CD4-positive, CD25-positive, alpha-beta regulatory T cell (primary cell): ENCODE measurements at regions not wholly inside any gene's neighbourhood (a gene's known extent, or its start where the extent isn't known, plus 50 kb on each side); places are given as distances from the start of the nearest gene placed in this dataset.

ENCODE experiments used
- ATAC-seq, 2 donors: fragments of 150-1000 bp; cut with Tn5 transposase; one replicate each; pipeline ENCODE4 v1.10.0; 2021; ENCODE audit warnings: low read depth in 2 of 2, moderate number of reproducible peaks in 2 of 2, moderate library complexity in 1 of 2
- DNase-seq, 3 donors: peaks; one replicate each; pipeline versions ENCODE4 v3.0.0 to v3.0.0-alpha.2; 2012 to 2022; ENCODE audit warnings: mixed read lengths in 1 of 3
- H3K27ac ChIP-seq: one replicate; pipeline ENCODE4 v1.7.0; 2013; ENCODE audit warnings: mild to moderate bottlenecking, low read length; ENCODE audit not compliant: insufficient read depth, poor library complexity, severe bottlenecking
- H3K27me3 ChIP-seq: one replicate; pipeline ENCODE4 v1.7.0; 2013; ENCODE audit warnings: low read length; ENCODE audit not compliant: control insufficient read depth, insufficient read depth
- H3K36me3 ChIP-seq: one replicate; pipeline ENCODE4 v1.7.0; 2013; ENCODE audit warnings: mild to moderate bottlenecking, low read length, moderate library complexity; ENCODE audit not compliant: control insufficient read depth, insufficient read depth
- H3K4me1 ChIP-seq: 2 replicates; pipeline ENCODE4 v1.7.0; 2013; ENCODE audit warnings: mild to moderate bottlenecking, low read length; ENCODE audit not compliant: insufficient read depth, control insufficient read depth, poor library complexity, severe bottlenecking
- H3K4me3 ChIP-seq: one replicate; pipeline ENCODE4 v1.7.0; 2013; ENCODE audit warnings: low read depth, mild to moderate bottlenecking, low read length, moderate library complexity
- H3K9me3 ChIP-seq, 2 experiments: 1 replicate in 1 of 2; 2 replicates in 1 of 2; pipeline ENCODE4 v1.7.0; 2013; ENCODE audit warnings: low read length in 2 of 2, mild to moderate bottlenecking in 1 of 2, moderate library complexity in 1 of 2; ENCODE audit not compliant: control insufficient read depth in 2 of 2
- H3K27ac Mint-ChIP-seq, 3 donors: one replicate each; pipeline ENCODE4 v1.8.0; 2020 to 2022; ENCODE audit warnings: mild to moderate bottlenecking in 3 of 3, mixed read lengths in 3 of 3, moderate library complexity in 2 of 3
- H3K27me3 Mint-ChIP-seq: one replicate; pipeline ENCODE4 v1.8.0; 2022; ENCODE audit warnings: mild to moderate bottlenecking, mixed read lengths
- H3K36me3 Mint-ChIP-seq: one replicate; pipeline ENCODE4 v1.8.0; 2020; ENCODE audit warnings: mixed read lengths
- H3K4me1 Mint-ChIP-seq, 4 donors: one replicate each; pipeline ENCODE4 v1.8.0; 2020 to 2022; ENCODE audit warnings: mixed read lengths in 4 of 4, mild to moderate bottlenecking in 1 of 4
- H3K4me3 Mint-ChIP-seq, 4 donors: one replicate each; pipeline ENCODE4 v1.8.0; 2020 to 2022; ENCODE audit warnings: mild to moderate bottlenecking in 4 of 4, mixed read lengths in 4 of 4, moderate library complexity in 3 of 4
- H3K9me3 Mint-ChIP-seq, 7 donors: one replicate each; pipeline ENCODE4 v1.8.0; 2020 to 2022; ENCODE audit warnings: mixed read lengths in 7 of 7, mild to moderate bottlenecking in 3 of 7, moderate library complexity in 2 of 7

GRCh38 chr13:100933841-100934240 lies 259.2 kb upstream of the TMTC4 start:
- peaks cover 16% of the 10 kb centered on the region for H3K27me3 Mint-ChIP-seq
- H3K4me1 ChIP-seq = no peaks in the 10 kb centered on the region
- H3K4me1 Mint-ChIP-seq = no peaks in the 10 kb centered on the region
- no peak overlapping the region for H3K27ac Mint-ChIP-seq
- no peaks in the 10 kb centered on the region for H3K9me3 ChIP-seq
- no peaks in the 10 kb centered on the region for H3K36me3 Mint-ChIP-seq
- no peak for DNase-seq
- peaks cover 0 to 3% (median 0%) of the 10 kb centered on the region in 7 donors for H3K9me3 Mint-ChIP-seq
- no peak for ATAC-seq
- no peaks in the 10 kb centered on the region for H3K27me3 ChIP-seq
- H3K27ac ChIP-seq = no peak overlapping the region
- H3K4me3 ChIP-seq = no peak overlapping the region
- no peaks in the 10 kb centered on the region for H3K36me3 ChIP-seq
- H3K4me3 Mint-ChIP-seq = no peak overlapping the region

- H3K27me3 ChIP-seq = peaks cover 5% of the 10 kb centered on the region
- H3K27ac ChIP-seq = no peak overlapping the region
- Mint-ChIP-seq H3K36me3 (no peaks in the 10 kb centered on the region), H3K27ac (no peak overlapping the region), H3K4me3 (no peak overlapping the region), H3K9me3 (no peaks in the 10 kb centered on the region), H3K27me3 (peaks cover 2% of the 10 kb centered on the region), H3K4me1 (no peaks in the 10 kb centered on the region)
- ATAC-seq (no peak), DNase-seq (no peak)
- H3K4me3 ChIP-seq = no peak overlapping the region
- no peaks in the 10 kb centered on the region for H3K9me3 ChIP-seq
- H3K4me1 ChIP-seq = no peaks in the 10 kb centered on the region
- no peaks in the 10 kb centered on the region for H3K36me3 ChIP-seq
Observed at GRCh38 chr13:100922599-100922998, 248.0 kb upstream of the TMTC4 start.

GRCh38 chr13:100921139-100921538 lies 246.5 kb upstream of the TMTC4 start:
- no peaks in the 10 kb centered on the region for H3K9me3 ChIP-seq
- no peak overlapping the region for H3K27ac ChIP-seq
- no peaks in the 10 kb centered on the region for H3K36me3 ChIP-seq
- H3K9me3 Mint-ChIP-seq = no peaks in the 10 kb centered on the region
- no peak for DNase-seq
- H3K36me3 Mint-ChIP-seq = no peaks in the 10 kb centered on the region
- H3K27me3 ChIP-seq = peaks cover 5% of the 10 kb centered on the region
- H3K4me3 Mint-ChIP-seq = no peak overlapping the region
- H3K4me3 ChIP-seq = no peak overlapping the region
- no peaks in the 10 kb centered on the region for H3K4me1 ChIP-seq
- no peak for ATAC-seq
- H3K27me3 Mint-ChIP-seq = peaks cover 5% of the 10 kb centered on the region
- no peaks in the 10 kb centered on the region for H3K4me1 Mint-ChIP-seq
- H3K27ac Mint-ChIP-seq = no peak overlapping the region

DNA sequence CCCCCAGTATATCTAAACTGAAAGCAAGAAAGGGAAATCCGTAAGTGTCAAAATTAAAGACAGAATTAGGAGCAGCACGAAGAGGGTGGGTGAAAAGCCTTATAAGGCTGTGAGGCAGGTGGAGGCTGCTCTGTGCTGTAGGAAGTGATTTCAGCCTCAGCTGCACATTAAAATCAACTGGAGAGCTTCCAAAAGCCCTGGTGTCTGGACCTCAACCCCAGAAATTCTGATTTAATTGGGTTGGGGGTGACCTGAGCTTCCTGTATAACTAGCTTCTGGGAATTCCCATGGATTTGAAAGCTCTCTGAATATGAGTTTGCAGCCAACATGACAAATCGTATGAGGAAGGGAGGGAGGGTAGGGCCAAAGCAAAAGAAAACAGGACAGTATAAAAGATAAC lies 242.4 kb upstream of the TMTC4 start:
- Mint-ChIP-seq H3K36me3 (no peaks in the 10 kb centered on the region), H3K27ac (no peak overlapping the region), H3K27me3 (peaks cover 5% of the 10 kb centered on the region), H3K9me3 (peaks cover 0 to 6% (median 0%) of the 10 kb centered on the region in 7 donors), H3K4me3 (no peak overlapping the region), H3K4me1 (no peaks in the 10 kb centered on the region)
- H3K9me3 ChIP-seq = no peaks in the 10 kb centered on the region
- no peaks in the 10 kb centered on the region for H3K36me3 ChIP-seq
- H3K27ac ChIP-seq = no peak overlapping the region
- ATAC-seq (no peak), DNase-seq (no peak)
- no peaks in the 10 kb centered on the region for H3K27me3 ChIP-seq
- no peaks in the 10 kb centered on the region for H3K4me1 ChIP-seq
- no peak overlapping the region for H3K4me3 ChIP-seq

GRCh38 chr13:100913143-100913542 lies 238.5 kb upstream of the TMTC4 start:
- H3K27ac Mint-ChIP-seq = no peak overlapping the region
- H3K9me3 Mint-ChIP-seq = peaks cover 0 to 6% (median 1%) of the 10 kb centered on the region in 7 donors
- H3K36me3 Mint-ChIP-seq = no peaks in the 10 kb centered on the region
- no peak for DNase-seq
- ATAC-seq = no peak
- Histone ChIP-seq H3K9me3 (no peaks in the 10 kb centered on the region), H3K4me1 (no peaks in the 10 kb centered on the region), H3K36me3 (no peaks in the 10 kb centered on the region), H3K4me3 (no peak overlapping the region), H3K27ac (no peak overlapping the region), H3K27me3 (no peaks in the 10 kb centered on the region)
- H3K4me1 Mint-ChIP-seq = no peaks in the 10 kb centered on the region
- no peak overlapping the region for H3K4me3 Mint-ChIP-seq
- peaks cover 5% of the 10 kb centered on the region for H3K27me3 Mint-ChIP-seq

GRCh38 chr13:100904293-100904976 lies 229.8 kb upstream of the TMTC4 start:
- DNase-seq (no peak), ATAC-seq (no peak)
- H3K27me3 ChIP-seq = peaks cover 5% of the 10 kb centered on the region
- no peaks in the 10 kb centered on the region for H3K9me3 ChIP-seq
- no peaks in the 10 kb centered on the region for H3K4me1 ChIP-seq
- Mint-ChIP-seq H3K4me1 (no peaks in the 10 kb centered on the region), H3K27me3 (peaks cover 4% of the 10 kb centered on the region), H3K27ac (no peak overlapping the region), H3K36me3 (no peaks in the 10 kb centered on the region), H3K9me3 (peaks cover 0 to 6% (median 0%) of the 10 kb centered on the region in 7 donors), H3K4me3 (no peak overlapping the region)
- H3K27ac ChIP-seq = no peak overlapping the region
- no peak overlapping the region for H3K4me3 ChIP-seq
- H3K36me3 ChIP-seq = no peaks in the 10 kb centered on the region

DNA sequence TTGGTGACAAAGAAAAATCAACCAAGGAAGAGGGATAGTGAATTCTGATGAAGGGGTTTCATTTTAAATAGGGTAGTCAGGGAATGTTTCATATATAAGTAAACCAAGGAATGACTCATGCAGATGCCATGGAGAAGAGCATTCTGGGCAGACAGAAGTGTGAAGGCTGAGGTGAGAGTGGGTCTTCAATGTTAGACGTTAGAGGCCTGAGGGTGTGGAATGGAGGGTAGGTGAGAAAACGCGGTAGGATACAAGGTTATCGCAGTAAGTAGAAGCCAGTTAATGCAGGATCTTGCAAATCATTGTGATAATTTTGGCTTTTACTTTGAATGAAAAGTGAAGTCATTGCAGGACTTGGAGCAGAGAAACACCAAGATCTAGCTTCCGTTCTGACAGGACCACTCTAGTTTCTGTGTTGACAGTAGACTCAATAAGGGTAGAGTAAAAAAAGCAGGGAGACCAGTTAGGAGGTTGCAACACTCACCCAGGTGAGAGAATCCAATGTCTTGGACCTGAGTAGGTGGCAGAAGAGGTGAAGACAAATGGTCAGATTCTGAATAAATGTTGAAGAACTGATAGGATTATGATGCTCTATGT lies 225.2 kb upstream of the TMTC4 start:
- peaks cover 0 to 3% (median 0%) of the 10 kb centered on the region in 7 donors for H3K9me3 Mint-ChIP-seq
- H3K4me1 ChIP-seq = no peaks in the 10 kb centered on the region
- H3K27ac ChIP-seq = no peak overlapping the region
- peaks cover 5% of the 10 kb centered on the region for H3K27me3 ChIP-seq
- H3K4me1 Mint-ChIP-seq = no peaks in the 10 kb centered on the region
- H3K27me3 Mint-ChIP-seq = peaks cover 4% of the 10 kb centered on the region
- H3K9me3 ChIP-seq = no peaks in the 10 kb centered on the region
- DNase-seq (no peak), ATAC-seq (no peak)
- H3K4me3 Mint-ChIP-seq = no peak overlapping the region
- H3K4me3 ChIP-seq = no peak overlapping the region
- no peak overlapping the region for H3K27ac Mint-ChIP-seq
- H3K36me3 Mint-ChIP-seq = no peaks in the 10 kb centered on the region
- no peaks in the 10 kb centered on the region for H3K36me3 ChIP-seq

DNA sequence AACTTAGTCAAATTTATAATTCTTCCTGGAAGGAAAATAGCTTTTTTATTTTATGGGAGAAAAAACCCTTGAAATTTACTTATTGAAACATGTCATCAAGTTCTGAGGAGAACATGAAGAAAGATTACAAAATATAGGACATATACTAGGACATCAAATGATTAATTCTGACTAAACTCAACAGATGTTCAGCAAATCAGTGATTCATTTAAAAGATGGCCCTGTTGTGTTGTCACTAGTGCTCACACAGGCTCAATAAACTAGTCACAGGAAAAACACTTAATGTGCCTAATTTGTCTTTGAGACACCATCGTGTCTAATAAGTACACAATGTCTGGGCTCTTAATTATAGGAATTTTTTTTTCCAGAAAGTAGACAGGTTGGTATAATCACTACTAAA lies 223.8 kb upstream of the TMTC4 start:
- H3K4me3 Mint-ChIP-seq = no peak overlapping the region
- no peak overlapping the region for H3K4me3 ChIP-seq
- no peaks in the 10 kb centered on the region for H3K4me1 ChIP-seq
- H3K27ac ChIP-seq = no peak overlapping the region
- peaks cover 4% of the 10 kb centered on the region for H3K27me3 Mint-ChIP-seq
- peaks cover 4% of the 10 kb centered on the region for H3K27me3 ChIP-seq
- no peak for DNase-seq
- no peaks in the 10 kb centered on the region for H3K36me3 ChIP-seq
- H3K9me3 ChIP-seq = no peaks in the 10 kb centered on the region
- no peak overlapping the region for H3K27ac Mint-ChIP-seq
- peaks cover 0 to 3% (median 0%) of the 10 kb centered on the region in 7 donors for H3K9me3 Mint-ChIP-seq
- no peak for ATAC-seq
- H3K36me3 Mint-ChIP-seq = no peaks in the 10 kb centered on the region
- H3K4me1 Mint-ChIP-seq = no peaks in the 10 kb centered on the region
